ENCODE measurements at regions not wholly inside any gene's neighbourhood (a gene's known extent, or its start where the extent isn't known, plus 50 kb on each side); places are given as distances from the start of the nearest gene placed in this dataset.

GRCh38 chr11:105204636-105205035 lies 65.1 kb upstream of the CARD18 start:
- DNase-seq: no peak
- H3K27ac ChIP-seq: no peak overlapping the region
- no peaks in the 10 kb centered on the region for H3K36me3 ChIP-seq
- no peak overlapping the region for H3K4me3 ChIP-seq
- H3K27me3 ChIP-seq: no peaks in the 10 kb centered on the region
- H3K4me1 ChIP-seq: peaks cover 0 to 4% (median 0%) of the 10 kb centered on the region in 9 donors
- intact Hi-C loops (cut with DNase I): no loop called here
- no peak for TF ChIP-seq CTCF (IDR thresholded peaks at IDR 0.05)
- ATAC-seq: no peak
- H3K9me3 ChIP-seq: no peaks in the 10 kb centered on the region

- DNase-seq (no peak), ATAC-seq (no peak)
- H3K36me3 ChIP-seq: no peaks in the 10 kb centered on the region
- no peaks in the 10 kb centered on the region for H3K9me3 ChIP-seq
- TF ChIP-seq CTCF (IDR thresholded peaks at IDR 0.05): no peak
- H3K4me1 ChIP-seq: peaks cover 0 to 4% (median 0%) of the 10 kb centered on the region in 9 donors
- H3K27ac ChIP-seq: no peak overlapping the region
- intact Hi-C loops (cut with DNase I): no loop called here
- WGBS, 2 donors: 92 to 98% methylated on average over 2 of the region's 2 CpGs
- no peak overlapping the region for H3K4me3 ChIP-seq
- no peaks in the 10 kb centered on the region for H3K27me3 ChIP-seq
Observed at GRCh38 chr11:105203569-105204240, 64.1 kb upstream of the CARD18 start.

- ATAC-seq (no peak), DNase-seq (no peak)
- Histone ChIP-seq H3K4me3 (no peak overlapping the region), H3K27ac (no peak overlapping the region), H3K9me3 (no peaks in the 10 kb centered on the region), H3K27me3 (no peaks in the 10 kb centered on the region), H3K36me3 (no peaks in the 10 kb centered on the region), H3K4me1 (peaks cover 0 to 4% (median 0%) of the 10 kb centered on the region in 9 donors)
- intact Hi-C loops (cut with DNase I): no loop called here
- WGBS, 2 donors: 47 to 63% methylated on average over 3 of the region's 3 CpGs
- no peak for TF ChIP-seq CTCF (IDR thresholded peaks at IDR 0.05)
Observed at GRCh38 chr11:105202844-105203548, 63.4 kb upstream of the CARD18 start.

- Histone ChIP-seq H3K4me1 (peaks cover 0 to 4% (median 0%) of the 10 kb centered on the region in 9 donors), H3K27me3 (no peaks in the 10 kb centered on the region), H3K27ac (no peak overlapping the region), H3K4me3 (no peak overlapping the region), H3K9me3 (no peaks in the 10 kb centered on the region), H3K36me3 (no peaks in the 10 kb centered on the region)
- intact Hi-C loops (cut with DNase I): no loop called here
- no peak for ATAC-seq
- WGBS, 2 donors: 58 to 71% methylated on average over 4 of the region's 4 CpGs
- no peak for TF ChIP-seq CTCF (IDR thresholded peaks at IDR 0.05)
- DNase-seq: no peak
Observed at GRCh38 chr11:105202422-105202821, 62.9 kb upstream of the CARD18 start.

Measured in heart right ventricle (tissue), 16 donors.